RKO (cell line): ENCODE measurements at regions not wholly inside any gene's neighbourhood (a gene's known extent, or its start where the extent isn't known, plus 50 kb on each side); places are given as distances from the start of the nearest gene placed in this dataset.
"Not testable (repeated sequence)": the region's sequence is repeated elsewhere in the genome, so short reads cannot be mapped to it uniquely, and the experiment has no call there.

Experiments
- DNase-seq: peaks from one replicate; pipeline ENCODE4 v3.0.0-alpha.2; 2016; ENCODE audit warnings: low spot score

GRCh38 chr2:195570329-195570728 is 86.7 kb upstream of the SLC39A10 start:
- no peak for DNase-seq

- no peak for DNase-seq
These were observed 87.8 kb upstream of the SLC39A10 start for GRCh38 chr2:195569255-195569654.

GRCh38 chr2:195564625-195565135 is 92.3 kb upstream of the SLC39A10 start:
- DNase-seq: not testable (repeated sequence)

- DNase-seq: peak; percentile 73
These were observed 93.0 kb upstream of the SLC39A10 start for GRCh38 chr2:195563857-195564512.

GRCh38 chr2:195562570-195563566 is 94.2 kb upstream of the SLC39A10 start:
- DNase-seq: no peak

GRCh38 chr2:195561116-195561921 is 95.7 kb upstream of the SLC39A10 start:
- DNase-seq: peak; percentile 69

- no peak for DNase-seq
These were observed 96.7 kb upstream of the SLC39A10 start for GRCh38 chr2:195560209-195560895.

- peak; percentile 67 for DNase-seq
These were observed 97.6 kb upstream of the SLC39A10 start for GRCh38 chr2:195559431-195559914.

GRCh38 chr2:195555971-195556370 is 101.1 kb upstream of the SLC39A10 start:
- DNase-seq: no peak

GRCh38 chr2:195552581-195552980 is 104.4 kb upstream of the SLC39A10 start:
- no peak for DNase-seq

- DNase-seq: no peak
These were observed 108.7 kb upstream of the SLC39A10 start for GRCh38 chr2:195548198-195548940.

GRCh38 chr2:195547268-195547840 is 109.7 kb upstream of the SLC39A10 start:
- not testable (repeated sequence) for DNase-seq

- no peak for DNase-seq
These were observed 111.2 kb upstream of the SLC39A10 start for GRCh38 chr2:195545811-195546210.

- DNase-seq: peak; percentile 37
These were observed 112.8 kb upstream of the SLC39A10 start for GRCh38 chr2:195543902-195544894.

GRCh38 chr2:195543063-195543462 is 114.0 kb upstream of the SLC39A10 start:
- DNase-seq: no peak

GRCh38 chr2:195542067-195542466 is 115.0 kb upstream of the SLC39A10 start:
- no peak for DNase-seq

GRCh38 chr2:195538937-195539336 is 118.1 kb upstream of the SLC39A10 start:
- DNase-seq: no peak

GRCh38 chr2:195537811-195538210 is 119.2 kb upstream of the SLC39A10 start:
- DNase-seq: no peak

- no peak for DNase-seq
These were observed 120.1 kb upstream of the SLC39A10 start for GRCh38 chr2:195536906-195537305.
